ENCODE measurements at regions not wholly inside any gene's neighbourhood (a gene's known extent, or its start where the extent isn't known, plus 50 kb on each side); places are given as distances from the start of the nearest gene placed in this dataset.

DNA sequence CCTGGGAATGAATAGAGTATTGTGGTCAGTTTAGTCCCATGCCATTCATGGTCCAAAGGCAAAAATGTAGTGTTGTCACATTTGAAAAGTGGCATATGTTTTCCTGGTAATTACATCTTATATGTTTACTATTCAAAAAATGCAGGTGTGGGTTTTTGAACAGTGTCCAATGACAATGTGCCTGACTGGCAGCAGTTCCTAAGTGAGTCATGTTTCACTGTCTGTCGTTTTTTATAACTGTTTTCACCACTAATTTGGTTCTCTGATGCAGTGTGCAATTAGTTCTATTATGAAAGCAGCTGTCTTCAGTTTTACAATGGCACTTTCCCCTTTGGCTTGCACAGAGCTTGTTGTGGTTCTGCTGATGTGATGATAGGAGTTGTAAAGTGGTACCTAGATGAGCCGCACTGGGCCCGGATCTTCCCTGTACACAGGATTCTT is 162.3 kb downstream of the SEM1 start:
- TF ChIP-seq, protein P1, sequence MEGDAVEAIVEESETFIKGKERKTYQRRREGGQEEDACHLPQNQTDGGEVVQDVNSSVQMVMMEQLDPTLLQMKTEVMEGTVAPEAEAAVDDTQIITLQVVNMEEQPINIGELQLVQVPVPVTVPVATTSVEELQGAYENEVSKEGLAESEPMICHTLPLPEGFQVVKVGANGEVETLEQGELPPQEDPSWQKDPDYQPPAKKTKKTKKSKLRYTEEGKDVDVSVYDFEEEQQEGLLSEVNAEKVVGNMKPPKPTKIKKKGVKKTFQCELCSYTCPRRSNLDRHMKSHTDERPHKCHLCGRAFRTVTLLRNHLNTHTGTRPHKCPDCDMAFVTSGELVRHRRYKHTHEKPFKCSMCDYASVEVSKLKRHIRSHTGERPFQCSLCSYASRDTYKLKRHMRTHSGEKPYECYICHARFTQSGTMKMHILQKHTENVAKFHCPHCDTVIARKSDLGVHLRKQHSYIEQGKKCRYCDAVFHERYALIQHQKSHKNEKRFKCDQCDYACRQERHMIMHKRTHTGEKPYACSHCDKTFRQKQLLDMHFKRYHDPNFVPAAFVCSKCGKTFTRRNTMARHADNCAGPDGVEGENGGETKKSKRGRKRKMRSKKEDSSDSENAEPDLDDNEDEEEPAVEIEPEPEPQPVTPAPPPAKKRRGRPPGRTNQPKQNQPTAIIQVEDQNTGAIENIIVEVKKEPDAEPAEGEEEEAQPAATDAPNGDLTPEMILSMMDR (IDR thresholded peaks at IDR 0.05; ENCODE audit: low read depth, low read length), result no peak
- in situ Hi-C loops (cut with HindIII; ENCODE audit: low sequenced_read_pairs), result no loop called here
- DNase-seq (ENCODE audit: low read depth, low spot score), result no peak
- no peak overlapping the region for H3K4me3 ChIP-seq (ENCODE audit: low read depth, low read length)

- TF ChIP-seq, protein P1 (IDR thresholded peaks at IDR 0.05; ENCODE audit: low read depth, low read length), result no peak
- DNase-seq (ENCODE audit: low read depth, low spot score), result no peak
- in situ Hi-C loops (cut with HindIII; ENCODE audit: low sequenced_read_pairs), result no loop called here
- H3K4me3 ChIP-seq (ENCODE audit: low read depth, low read length), result no peak overlapping the region
These were observed 163.2 kb downstream of the SEM1 start for GRCh38 chr7:96546426-96546825.

DNA sequence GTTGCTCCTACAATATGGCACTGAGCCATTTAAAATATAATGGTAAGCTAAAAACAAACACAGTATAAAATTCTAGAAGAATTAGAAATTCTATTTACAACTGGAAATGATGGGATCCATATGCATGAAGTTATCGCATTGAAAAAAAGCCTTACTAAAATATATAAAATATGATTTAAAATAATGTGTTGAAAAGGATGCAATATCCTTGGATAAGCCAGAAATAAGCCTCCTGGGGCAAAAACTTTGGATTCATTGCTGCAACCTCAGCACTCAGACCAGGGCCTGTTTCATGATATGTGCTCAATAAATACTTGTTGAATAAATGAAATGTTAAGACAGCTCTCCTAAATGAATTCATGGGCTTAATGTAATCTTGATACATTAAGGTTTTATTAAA is 170.2 kb downstream of the SEM1 start:
- DNase-seq (ENCODE audit: low read depth, low spot score), result no peak
- in situ Hi-C loops (cut with HindIII; ENCODE audit: low sequenced_read_pairs), result no loop called here
- TF ChIP-seq, protein P1 (IDR thresholded peaks at IDR 0.05; ENCODE audit: low read depth, low read length), result no peak
- H3K4me3 ChIP-seq (ENCODE audit: low read depth, low read length), result no peak overlapping the region

GRCh38 chr7:96538632-96539031 is 171.0 kb downstream of the SEM1 start:
- in situ Hi-C loops (cut with HindIII; ENCODE audit: low sequenced_read_pairs), result no loop called here
- no peak overlapping the region for H3K4me3 ChIP-seq (ENCODE audit: low read depth, low read length)
- no peak for DNase-seq (ENCODE audit: low read depth, low spot score)
- TF ChIP-seq, protein P1 (IDR thresholded peaks at IDR 0.05; ENCODE audit: low read depth, low read length), result no peak

DNA sequence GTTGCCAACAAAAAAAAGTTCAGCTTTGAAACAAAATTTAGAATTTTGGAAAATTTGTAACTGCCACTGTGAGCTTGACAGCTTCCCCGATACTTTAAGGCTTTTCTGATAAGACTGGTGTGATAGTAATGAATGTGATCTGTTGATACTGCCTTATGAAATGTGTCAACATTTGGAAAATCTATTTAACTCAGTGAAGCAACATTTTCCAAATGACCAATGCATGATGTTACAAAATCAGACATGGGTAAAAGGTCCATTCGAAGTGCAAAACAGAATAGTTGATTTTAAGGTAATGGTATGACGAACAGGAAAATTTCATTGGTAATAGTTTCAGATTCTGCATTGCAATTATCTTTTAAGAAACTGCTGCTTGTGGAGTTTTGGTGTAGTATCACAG is 175.4 kb downstream of the SEM1 start:
- no peak for DNase-seq (ENCODE audit: low read depth, low spot score)
- in situ Hi-C loops (cut with HindIII; ENCODE audit: low sequenced_read_pairs), result no loop called here
- TF ChIP-seq, protein P1 (IDR thresholded peaks at IDR 0.05; ENCODE audit: low read depth, low read length), result no peak
- no peak overlapping the region for H3K4me3 ChIP-seq (ENCODE audit: low read depth, low read length)

- H3K4me3 ChIP-seq (ENCODE audit: low read depth, low read length), result no peak overlapping the region
These were observed 177.2 kb downstream of the SEM1 start for GRCh38 chr7:96532428-96532935.

More at GRCh38 chr7:96532428-96532935, 177.2 kb downstream of the SEM1 start:
- TF ChIP-seq, protein P1 (IDR thresholded peaks at IDR 0.05; ENCODE audit: low read depth, low read length), result no peak
- no peak for DNase-seq (ENCODE audit: low read depth, low spot score)
- in situ Hi-C loops (cut with HindIII; ENCODE audit: low sequenced_read_pairs), result no loop called here
